GM21360 (cell line): ENCODE measurements at regions not wholly inside any gene's neighbourhood (a gene's known extent, or its start where the extent isn't known, plus 50 kb on each side); places are given as distances from the start of the nearest gene placed in this dataset.

Experiments used
- ATAC-seq: cut with Tn5 transposase; IDR thresholded peaks from one replicate; pipeline ENCODE4 v1.9.1; 2021; ENCODE audit warnings: mild to moderate bottlenecking, moderate library complexity; ENCODE audit not compliant: unreplicated experiment

- ATAC-seq = no peak
These were observed 260.0 kb downstream of the NDFIP2 start for GRCh38 chr13:79740991-79741390.

GRCh38 chr13:79736356-79736755 lies 255.4 kb downstream of the NDFIP2 start:
- ATAC-seq = no peak

- ATAC-seq = no peak
These were observed 254.3 kb downstream of the NDFIP2 start for GRCh38 chr13:79735228-79735627.

GRCh38 chr13:79727086-79727485 lies 246.1 kb downstream of the NDFIP2 start:
- no peak for ATAC-seq

- ATAC-seq = no peak
These were observed 244.9 kb downstream of the NDFIP2 start for GRCh38 chr13:79725841-79726240.

GRCh38 chr13:79724348-79725103 lies 243.6 kb downstream of the NDFIP2 start:
- no peak for ATAC-seq

- no peak for ATAC-seq
These were observed 242.6 kb downstream of the NDFIP2 start for GRCh38 chr13:79723519-79724024.

- ATAC-seq = no peak
These were observed 242.0 kb downstream of the NDFIP2 start for GRCh38 chr13:79722885-79723445.

- ATAC-seq = no peak
These were observed 235.2 kb downstream of the NDFIP2 start for GRCh38 chr13:79716191-79716590.

- ATAC-seq = no peak
These were observed 230.7 kb downstream of the NDFIP2 start for GRCh38 chr13:79711631-79712030.

- no peak for ATAC-seq
These were observed 229.4 kb downstream of the NDFIP2 start for GRCh38 chr13:79710376-79710775.

GRCh38 chr13:79709471-79709870 lies 228.5 kb downstream of the NDFIP2 start:
- ATAC-seq = no peak

GRCh38 chr13:79703772-79704171 lies 222.8 kb downstream of the NDFIP2 start:
- peak; percentile 70 for ATAC-seq

GRCh38 chr13:79695754-79696153 lies 214.8 kb downstream of the NDFIP2 start:
- no peak for ATAC-seq

- ATAC-seq = no peak
These were observed 211.9 kb downstream of the NDFIP2 start for GRCh38 chr13:79692846-79693245.

- ATAC-seq = no peak
These were observed 210.9 kb downstream of the NDFIP2 start for GRCh38 chr13:79691826-79692225.

GRCh38 chr13:79688741-79689140 lies 207.8 kb downstream of the NDFIP2 start:
- no peak for ATAC-seq

- ATAC-seq = no peak
These were observed 205.5 kb downstream of the NDFIP2 start for GRCh38 chr13:79686441-79686840.

GRCh38 chr13:79684371-79684770 lies 203.4 kb downstream of the NDFIP2 start:
- ATAC-seq = no peak

- no peak for ATAC-seq
These were observed 201.2 kb downstream of the NDFIP2 start for GRCh38 chr13:79682164-79682563.

GRCh38 chr13:79681069-79681468 lies 200.1 kb downstream of the NDFIP2 start:
- no peak for ATAC-seq

GRCh38 chr13:79680485-79680884 lies 199.5 kb downstream of the NDFIP2 start:
- no peak for ATAC-seq
